Omental fat pad (tissue), 3 donors: ENCODE measurements at regions not wholly inside any gene's neighbourhood (a gene's known extent, or its start where the extent isn't known, plus 50 kb on each side); places are given as distances from the start of the nearest gene placed in this dataset.

Experiments
- ATAC-seq: fragments of 150-250 bp; one replicate; pipeline ENCODE4 v1.9.1; 2016; ENCODE audit warnings: mild to moderate bottlenecking, moderate library complexity; ENCODE audit not compliant: low FRiP score
- DNase-seq: peaks from one replicate; pipeline ENCODE4 v3.0.0-alpha.2; 2019; ENCODE audit warnings: low spot score
- TF ChIP-seq, protein P1 (sequence below), 3 donors: fragments of 450-650 bp; IDR thresholded peaks; one replicate each; pipeline ENCODE4 v1.5.1; 2016 to 2017; ENCODE audit warnings: antibody characterized with exemption in 3 of 3, mild to moderate bottlenecking in 3 of 3, moderate library complexity in 2 of 3

DNA sequence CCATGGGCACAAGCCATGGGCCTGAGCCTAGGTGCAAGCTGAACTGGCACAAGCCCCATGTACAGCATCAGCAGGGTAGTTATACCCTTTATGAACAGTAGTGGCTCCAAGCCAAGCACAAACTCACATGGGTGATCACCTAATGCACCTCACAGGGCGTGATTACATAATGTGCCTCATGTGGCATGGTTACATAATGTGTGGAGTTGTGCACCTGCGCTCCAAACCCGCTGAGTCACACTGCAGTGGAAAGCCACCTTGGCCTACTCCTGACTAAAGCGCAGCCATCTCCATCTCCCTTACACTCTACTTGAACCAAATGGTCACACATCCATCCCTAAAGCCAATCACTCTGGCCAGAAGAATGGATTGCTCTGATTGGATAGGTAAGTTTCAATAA is 279.7 kb downstream of the MBD2 start:
- DNase-seq (no peak), ATAC-seq (no peak)
- TF ChIP-seq, protein P1, sequence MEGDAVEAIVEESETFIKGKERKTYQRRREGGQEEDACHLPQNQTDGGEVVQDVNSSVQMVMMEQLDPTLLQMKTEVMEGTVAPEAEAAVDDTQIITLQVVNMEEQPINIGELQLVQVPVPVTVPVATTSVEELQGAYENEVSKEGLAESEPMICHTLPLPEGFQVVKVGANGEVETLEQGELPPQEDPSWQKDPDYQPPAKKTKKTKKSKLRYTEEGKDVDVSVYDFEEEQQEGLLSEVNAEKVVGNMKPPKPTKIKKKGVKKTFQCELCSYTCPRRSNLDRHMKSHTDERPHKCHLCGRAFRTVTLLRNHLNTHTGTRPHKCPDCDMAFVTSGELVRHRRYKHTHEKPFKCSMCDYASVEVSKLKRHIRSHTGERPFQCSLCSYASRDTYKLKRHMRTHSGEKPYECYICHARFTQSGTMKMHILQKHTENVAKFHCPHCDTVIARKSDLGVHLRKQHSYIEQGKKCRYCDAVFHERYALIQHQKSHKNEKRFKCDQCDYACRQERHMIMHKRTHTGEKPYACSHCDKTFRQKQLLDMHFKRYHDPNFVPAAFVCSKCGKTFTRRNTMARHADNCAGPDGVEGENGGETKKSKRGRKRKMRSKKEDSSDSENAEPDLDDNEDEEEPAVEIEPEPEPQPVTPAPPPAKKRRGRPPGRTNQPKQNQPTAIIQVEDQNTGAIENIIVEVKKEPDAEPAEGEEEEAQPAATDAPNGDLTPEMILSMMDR (IDR thresholded peaks at IDR 0.05): no peak

DNA sequence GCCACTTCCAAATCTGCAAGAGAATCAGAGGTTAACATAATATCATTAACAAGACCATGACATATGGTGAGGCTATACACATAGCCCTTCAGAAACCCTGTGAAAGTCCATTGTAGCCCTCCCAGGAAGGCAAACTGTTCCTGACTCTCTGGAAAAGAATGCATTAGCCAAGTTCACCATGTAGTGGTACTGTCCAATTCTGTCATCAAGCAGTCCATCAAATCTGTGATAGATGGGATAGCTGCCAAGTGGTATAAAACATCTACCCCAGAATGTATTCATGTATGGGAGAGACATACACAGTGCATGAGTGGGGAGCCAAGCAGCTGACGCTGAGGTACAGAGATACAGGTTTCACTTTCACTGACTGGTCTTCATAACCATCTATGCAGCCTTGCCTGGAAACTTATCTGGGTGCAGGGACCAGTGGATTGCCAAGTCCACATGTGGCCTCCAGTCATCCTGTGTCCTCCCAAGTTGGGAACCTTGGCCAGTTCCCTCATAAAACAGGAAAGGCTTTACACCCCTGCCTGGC is 281.1 kb downstream of the MBD2 start:
- no peak for ATAC-seq
- no peak for DNase-seq
- TF ChIP-seq, protein P1 (IDR thresholded peaks at IDR 0.05): no peak

DNA sequence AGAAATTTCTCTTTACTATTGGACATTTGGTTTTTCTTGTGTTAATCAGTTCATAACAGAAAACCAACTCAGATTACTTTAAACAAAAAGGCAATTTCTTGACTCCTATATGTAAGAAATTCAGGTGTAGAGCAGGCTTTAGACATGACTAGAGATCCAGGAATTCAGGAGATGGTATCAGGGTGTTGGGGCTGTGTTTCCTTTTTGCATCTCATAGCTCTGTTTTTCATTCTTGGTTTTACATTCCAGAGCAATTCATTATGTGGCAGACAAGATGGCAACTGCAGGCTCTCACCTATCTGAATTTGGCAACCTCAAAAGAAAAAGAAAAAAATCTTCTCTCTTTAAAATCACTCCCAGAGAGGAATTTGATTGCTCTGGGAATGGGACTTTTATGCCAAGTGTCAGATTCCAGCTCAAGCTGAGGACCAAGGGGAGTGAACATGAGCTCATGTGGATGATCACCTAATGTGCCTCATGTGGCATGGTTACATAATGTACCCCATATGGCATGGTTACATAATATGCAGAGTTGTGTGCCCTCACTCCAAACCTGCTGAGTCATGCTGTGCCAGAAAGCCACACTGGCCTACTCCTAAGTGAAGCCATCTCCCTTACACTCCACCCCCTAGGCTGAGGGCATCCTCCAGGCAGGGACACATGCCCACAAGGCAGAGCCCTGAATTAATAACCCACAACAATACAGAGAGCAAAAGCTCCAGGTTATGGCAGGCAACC is 282.7 kb downstream of the MBD2 start:
- ATAC-seq (no peak), DNase-seq (no peak)
- TF ChIP-seq, protein P1 (IDR thresholded peaks at IDR 0.05): no peak

GRCh38 chr18:53937037-53937436 is 287.4 kb downstream of the MBD2 start:
- TF ChIP-seq, protein P1 (IDR thresholded peaks at IDR 0.05): no peak
- ATAC-seq (no peak), DNase-seq (no peak)

DNA sequence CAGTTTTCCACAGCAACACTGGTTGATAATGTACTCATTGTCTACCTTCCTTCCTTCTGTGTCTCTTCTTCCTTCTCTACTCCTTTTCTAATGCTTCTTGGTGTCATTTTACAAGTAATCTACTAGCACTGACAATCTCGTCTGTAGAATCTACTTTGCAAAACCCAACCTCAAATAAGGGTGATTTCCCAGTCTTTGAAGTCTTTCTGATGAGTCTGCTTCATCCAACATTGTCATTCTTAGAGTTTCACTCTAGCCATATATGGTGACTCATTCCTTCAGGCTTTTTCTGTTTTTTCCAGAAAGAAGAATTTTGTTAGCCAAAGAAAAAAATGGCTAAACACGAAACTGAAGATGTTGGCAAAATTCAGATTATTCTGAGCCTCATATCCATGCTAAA is 288.7 kb downstream of the MBD2 start:
- ATAC-seq (no peak), DNase-seq (no peak)
- TF ChIP-seq, protein P1 (IDR thresholded peaks at IDR 0.05): no peak

DNA sequence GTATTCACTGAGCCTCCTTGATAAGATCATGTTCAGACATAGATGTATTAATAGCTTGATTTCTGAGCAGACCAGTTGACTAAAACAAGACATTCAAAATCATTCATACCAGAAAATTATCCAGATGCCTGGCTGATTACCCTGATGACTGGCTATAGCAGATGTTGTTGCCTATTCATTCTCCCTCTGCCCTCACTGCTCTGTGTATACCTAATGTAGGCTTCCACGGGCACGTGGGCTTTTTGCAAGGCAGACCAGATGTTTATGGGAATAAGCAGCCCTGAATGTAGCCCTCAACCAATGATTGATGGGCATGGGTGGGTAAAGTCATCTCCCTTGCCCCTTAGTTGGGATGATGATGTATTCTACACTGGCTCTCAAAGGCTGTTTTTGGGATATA is 289.1 kb downstream of the MBD2 start:
- TF ChIP-seq, protein P1 (IDR thresholded peaks at IDR 0.05): no peak
- no peak for ATAC-seq
- DNase-seq: no peak
